SH-SY5Y (cell line): ENCODE measurements at regions not wholly inside any gene's neighbourhood (a gene's known extent, or its start where the extent isn't known, plus 50 kb on each side); places are given as distances from the start of the nearest gene placed in this dataset.

Source experiments
- GATA2 ChIP-seq: IDR thresholded peaks from 2 replicates; pipeline ENCODE4 v1.6.1; 2011; ENCODE audit warnings: mild to moderate bottlenecking, low read depth, low read length
- GATA3 ChIP-seq: IDR thresholded peaks from 2 replicates; pipeline ENCODE4 v1.6.1; 2011; ENCODE audit warnings: low read depth, mild to moderate bottlenecking, low read length, moderate library complexity

DNA sequence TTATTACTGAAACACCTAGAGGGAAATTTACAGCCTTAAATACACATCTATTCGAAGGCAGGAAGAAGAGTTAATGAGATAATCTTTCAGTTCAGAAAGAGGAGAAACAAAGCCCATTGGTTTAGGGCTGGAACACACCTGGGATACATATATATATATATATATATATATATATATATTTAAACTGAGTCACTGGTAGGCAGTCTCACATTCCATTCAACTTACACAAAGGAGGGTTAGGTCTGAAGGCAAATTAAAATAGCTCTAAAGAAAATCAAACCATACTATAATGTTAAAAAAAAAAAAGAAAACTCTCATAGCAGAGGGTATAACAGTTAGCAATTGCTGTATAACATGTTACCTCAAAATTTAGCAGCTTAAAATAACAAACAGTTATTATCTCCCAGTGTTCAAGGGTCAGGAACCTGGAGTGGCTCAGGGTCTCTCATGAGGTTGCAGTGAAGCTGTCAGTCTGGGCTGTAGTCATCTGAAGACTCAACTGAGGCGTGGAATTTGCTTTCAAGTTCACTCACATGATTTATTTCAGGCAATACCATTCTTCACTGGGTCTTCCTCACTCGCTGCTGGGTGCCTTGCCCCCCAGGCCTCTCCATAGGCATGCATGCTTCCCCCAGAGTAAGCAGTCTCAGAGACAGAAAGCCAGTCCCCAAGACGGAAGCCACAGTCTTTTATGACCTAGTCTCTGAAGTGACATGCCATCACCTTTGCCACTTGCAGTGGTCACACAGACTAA, 332.8 kb downstream of the NSG2 start:
- TF ChIP-seq GATA2 (no peak), GATA3 (no peak)
